ENCODE measurements at regions not wholly inside any gene's neighbourhood (a gene's known extent, or its start where the extent isn't known, plus 50 kb on each side); places are given as distances from the start of the nearest gene placed in this dataset.

- TF ChIP-seq CTCF (IDR thresholded peaks at IDR 0.05) = no peak
- TF ChIP-seq POLR2A (IDR thresholded peaks at IDR 0.05) = no peak
- TF ChIP-seq EP300 (IDR thresholded peaks at IDR 0.05) = peak in 1 of 4 donors; percentile 46
These were observed 206.3 kb upstream of the NR5A2 start for GRCh38 chr1:199821029-199821779.

Measured in upper lobe of left lung (tissue), 4 donors.